ENCODE measurements at regions not wholly inside any gene's neighbourhood (a gene's known extent, or its start where the extent isn't known, plus 50 kb on each side); places are given as distances from the start of the nearest gene placed in this dataset.

DNA sequence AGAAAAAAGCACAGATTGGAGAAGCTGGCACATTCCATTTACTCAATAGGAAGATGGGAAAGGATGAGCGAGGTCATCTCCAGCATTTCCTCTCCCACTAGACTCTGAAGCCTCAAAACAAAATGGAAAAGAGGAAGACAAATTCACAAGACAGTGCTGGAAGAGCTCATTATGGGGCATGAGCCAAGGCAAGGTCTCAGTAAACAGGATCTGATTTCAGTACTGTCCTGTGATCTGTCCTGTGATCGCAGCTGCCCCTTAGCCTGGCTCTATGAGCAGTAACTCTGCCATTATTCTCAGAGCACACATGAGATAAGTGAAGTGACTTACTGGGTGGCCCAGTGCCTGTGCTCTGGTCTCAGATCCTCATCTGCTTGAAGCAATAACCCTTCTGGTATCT, 68.1 kb upstream of the SLC4A11 start:
- Histone ChIP-seq H3K36me3 (ENCODE audit: control insufficient read depth in 2 of 2, insufficient read depth in 1 of 2, low read length in 2 of 2) (peaks cover 9 to 22% of the 10 kb centered on the region in 2 experiments), H3K4me1 (ENCODE audit: control insufficient read depth, insufficient read depth, low read length) (no peaks in the 10 kb centered on the region), H3K27ac (ENCODE audit: extremely low read depth, low read depth, low read length) (no peak overlapping the region), H3K4me3 (ENCODE audit: low read depth, low read length) (no peak overlapping the region), H3K9me3 (ENCODE audit: control insufficient read depth, insufficient read depth, low read depth, low read length) (no peaks in the 10 kb centered on the region)
- ChIA-PET CTCF (interaction anchor here (0.6 to 2.7 kb wide), 4 partner anchors 10 to 89 kb away, joined by 3 to 11 read pairs (median 3); no protein-coding TSS in a partner anchor), POLR2A (no interaction called here)
- TF ChIP-seq, protein P1, sequence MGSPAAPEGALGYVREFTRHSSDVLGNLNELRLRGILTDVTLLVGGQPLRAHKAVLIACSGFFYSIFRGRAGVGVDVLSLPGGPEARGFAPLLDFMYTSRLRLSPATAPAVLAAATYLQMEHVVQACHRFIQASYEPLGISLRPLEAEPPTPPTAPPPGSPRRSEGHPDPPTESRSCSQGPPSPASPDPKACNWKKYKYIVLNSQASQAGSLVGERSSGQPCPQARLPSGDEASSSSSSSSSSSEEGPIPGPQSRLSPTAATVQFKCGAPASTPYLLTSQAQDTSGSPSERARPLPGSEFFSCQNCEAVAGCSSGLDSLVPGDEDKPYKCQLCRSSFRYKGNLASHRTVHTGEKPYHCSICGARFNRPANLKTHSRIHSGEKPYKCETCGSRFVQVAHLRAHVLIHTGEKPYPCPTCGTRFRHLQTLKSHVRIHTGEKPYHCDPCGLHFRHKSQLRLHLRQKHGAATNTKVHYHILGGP (tag by site-specific recombination; IDR thresholded peaks at IDR 0.05): no peak
- TF ChIP-seq REPIN1 (tag by site-specific recombination; IDR thresholded peaks at IDR 0.05; ENCODE audit: low read depth) (no peak), ZBTB48 (tag by site-specific recombination; IDR thresholded peaks at IDR 0.05) (no peak), ZNF133 (tag by site-specific recombination; IDR thresholded peaks at IDR 0.05) (no peak), KLF1 (tag by site-specific recombination; IDR thresholded peaks at IDR 0.05) (no peak), TCF7L2 (IDR thresholded peaks at IDR 0.05; ENCODE audit: borderline replicate concordance, low read depth, low read length) (no peak), GLIS2 (tag by site-specific recombination; IDR thresholded peaks at IDR 0.05) (no peak), ZNF561 (tag by site-specific recombination; IDR thresholded peaks at IDR 0.05; ENCODE audit: borderline replicate concordance) (no peak), ZNF530 (tag by site-specific recombination; IDR thresholded peaks at IDR 0.05; ENCODE audit: low read depth) (no peak), ZNF843 (tag by site-specific recombination; IDR thresholded peaks at IDR 0.05) (no peak), ZNF157 (tag by site-specific recombination; IDR thresholded peaks at IDR 0.05) (no peak), ZBTB1 (tag by site-specific recombination; IDR thresholded peaks at IDR 0.05) (no peak), MZF1 (tag by site-specific recombination; IDR thresholded peaks at IDR 0.05; ENCODE audit: borderline replicate concordance) (no peak), ZNF792 (tag by site-specific recombination; IDR thresholded peaks at IDR 0.05) (no peak), KLF8 (tag by site-specific recombination; IDR thresholded peaks at IDR 0.05) (no peak)
- TF ChIP-seq, protein P2, sequence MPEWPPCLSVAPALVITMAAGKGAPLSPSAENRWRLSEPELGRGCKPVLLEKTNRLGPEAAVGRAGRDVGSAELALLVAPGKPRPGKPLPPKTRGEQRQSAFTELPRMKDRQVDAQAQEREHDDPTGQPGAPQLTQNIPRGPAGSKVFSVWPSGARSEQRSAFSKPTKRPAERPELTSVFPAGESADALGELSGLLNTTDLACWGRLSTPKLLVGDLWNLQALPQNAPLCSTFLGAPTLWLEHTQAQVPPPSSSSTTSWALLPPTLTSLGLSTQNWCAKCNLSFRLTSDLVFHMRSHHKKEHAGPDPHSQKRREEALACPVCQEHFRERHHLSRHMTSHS (tag by site-specific recombination; IDR thresholded peaks at IDR 0.05): no peak
- TF ChIP-seq, protein P3, sequence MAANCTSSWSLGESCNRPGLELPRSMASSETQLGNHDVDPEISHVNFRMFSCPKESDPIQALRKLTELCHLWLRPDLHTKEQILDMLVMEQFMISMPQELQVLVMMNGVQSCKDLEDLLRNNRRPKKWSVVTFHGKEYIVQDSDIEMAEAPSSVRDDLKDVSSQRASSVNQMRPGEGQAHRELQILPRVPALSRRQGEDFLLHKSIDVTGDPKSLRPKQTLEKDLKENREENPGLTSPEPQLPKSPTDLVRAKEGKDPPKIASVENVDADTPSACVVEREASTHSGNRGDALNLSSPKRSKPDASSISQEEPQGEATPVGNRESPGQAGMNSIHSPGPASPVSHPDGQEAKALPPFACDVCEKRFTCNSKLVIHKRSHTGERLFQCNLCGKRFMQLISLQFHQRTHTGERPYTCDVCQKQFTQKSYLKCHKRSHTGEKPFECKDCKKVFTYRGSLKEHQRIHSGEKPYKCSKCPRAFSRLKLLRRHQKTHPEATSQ (tag by site-specific recombination; IDR thresholded peaks at IDR 0.05): no peak
- TF ChIP-seq, protein P4, sequence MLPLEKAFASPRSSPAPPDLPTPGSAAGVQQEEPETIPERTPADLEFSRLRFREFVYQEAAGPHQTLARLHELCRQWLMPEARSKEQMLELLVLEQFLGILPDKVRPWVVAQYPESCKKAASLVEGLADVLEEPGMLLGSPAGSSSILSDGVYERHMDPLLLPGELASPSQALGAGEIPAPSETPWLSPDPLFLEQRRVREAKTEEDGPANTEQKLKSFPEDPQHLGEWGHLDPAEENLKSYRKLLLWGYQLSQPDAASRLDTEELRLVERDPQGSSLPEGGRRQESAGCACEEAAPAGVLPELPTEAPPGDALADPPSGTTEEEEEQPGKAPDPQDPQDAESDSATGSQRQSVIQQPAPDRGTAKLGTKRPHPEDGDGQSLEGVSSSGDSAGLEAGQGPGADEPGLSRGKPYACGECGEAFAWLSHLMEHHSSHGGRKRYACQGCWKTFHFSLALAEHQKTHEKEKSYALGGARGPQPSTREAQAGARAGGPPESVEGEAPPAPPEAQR (tag by site-specific recombination; IDR thresholded peaks at IDR 0.05): no peak
- TF ChIP-seq, protein P5, sequence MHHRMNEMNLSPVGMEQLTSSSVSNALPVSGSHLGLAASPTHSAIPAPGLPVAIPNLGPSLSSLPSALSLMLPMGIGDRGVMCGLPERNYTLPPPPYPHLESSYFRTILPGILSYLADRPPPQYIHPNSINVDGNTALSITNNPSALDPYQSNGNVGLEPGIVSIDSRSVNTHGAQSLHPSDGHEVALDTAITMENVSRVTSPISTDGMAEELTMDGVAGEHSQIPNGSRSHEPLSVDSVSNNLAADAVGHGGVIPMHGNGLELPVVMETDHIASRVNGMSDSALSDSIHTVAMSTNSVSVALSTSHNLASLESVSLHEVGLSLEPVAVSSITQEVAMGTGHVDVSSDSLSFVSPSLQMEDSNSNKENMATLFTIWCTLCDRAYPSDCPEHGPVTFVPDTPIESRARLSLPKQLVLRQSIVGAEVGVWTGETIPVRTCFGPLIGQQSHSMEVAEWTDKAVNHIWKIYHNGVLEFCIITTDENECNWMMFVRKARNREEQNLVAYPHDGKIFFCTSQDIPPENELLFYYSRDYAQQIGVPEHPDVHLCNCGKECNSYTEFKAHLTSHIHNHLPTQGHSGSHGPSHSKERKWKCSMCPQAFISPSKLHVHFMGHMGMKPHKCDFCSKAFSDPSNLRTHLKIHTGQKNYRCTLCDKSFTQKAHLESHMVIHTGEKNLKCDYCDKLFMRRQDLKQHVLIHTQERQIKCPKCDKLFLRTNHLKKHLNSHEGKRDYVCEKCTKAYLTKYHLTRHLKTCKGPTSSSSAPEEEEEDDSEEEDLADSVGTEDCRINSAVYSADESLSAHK (tag by site-specific recombination; IDR thresholded peaks at IDR 0.05): no peak

DNA sequence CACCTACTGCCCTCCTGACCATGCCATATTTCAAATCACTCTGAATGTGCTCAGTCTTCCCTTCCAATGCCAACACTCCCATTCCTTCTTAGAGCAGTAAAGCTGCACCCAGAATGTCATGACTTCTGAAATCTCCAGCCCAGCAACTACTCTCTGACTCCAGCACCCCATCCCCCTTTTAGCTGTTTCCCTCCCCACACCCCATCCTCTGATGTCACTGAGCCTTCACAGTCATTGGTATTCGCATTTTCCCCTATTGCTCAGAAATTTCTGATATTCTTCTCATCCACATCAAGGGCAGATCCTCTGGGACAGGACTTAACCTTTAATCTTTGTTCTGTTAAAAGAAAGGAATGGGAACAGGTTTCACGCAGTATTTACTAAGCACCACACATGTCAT, 67.1 kb upstream of the SLC4A11 start:
- ChIA-PET CTCF (interaction anchor here (0.7 to 2.7 kb wide), 2 partner anchors 9 to 11 kb away, joined by 3 to 11 read pairs; no protein-coding TSS in a partner anchor), POLR2A (no interaction called here)
- TF ChIP-seq BCL11B (tag by site-specific recombination; IDR thresholded peaks at IDR 0.05; ENCODE audit: low read depth) (no peak), OVOL3 (tag by site-specific recombination; IDR thresholded peaks at IDR 0.05) (no peak), ZNF629 (tag by site-specific recombination; IDR thresholded peaks at IDR 0.05) (no peak), REPIN1 (tag by site-specific recombination; IDR thresholded peaks at IDR 0.05; ENCODE audit: low read depth) (no peak)
- Histone ChIP-seq H3K9me3 (ENCODE audit: control insufficient read depth, insufficient read depth, low read depth, low read length) (no peaks in the 10 kb centered on the region), H3K36me3 (ENCODE audit: control insufficient read depth in 2 of 2, insufficient read depth in 1 of 2, low read length in 2 of 2) (peaks cover 5 to 22% of the 10 kb centered on the region in 2 experiments), H3K4me3 (ENCODE audit: low read depth, low read length) (no peak overlapping the region), H3K27ac (ENCODE audit: extremely low read depth, low read depth, low read length) (no peak overlapping the region), H3K4me1 (ENCODE audit: control insufficient read depth, insufficient read depth, low read length) (no peaks in the 10 kb centered on the region)
